H1 (cell line): ENCODE measurements at regions not wholly inside any gene's neighbourhood (a gene's known extent, or its start where the extent isn't known, plus 50 kb on each side); places are given as distances from the start of the nearest gene placed in this dataset.

Source experiments
- CTCF ChIA-PET: fragments of 300-600 bp; sonication (Branson Sonifier 250); formaldehyde crosslinking; loops from one replicate; lab custom pipeline; 2021; ENCODE audit not compliant: partially characterized antibody; lab: Charles Lee
- POLR2A ChIA-PET: fragments of 300-600 bp; sonication (Branson Sonifier 250); formaldehyde crosslinking; loops from one replicate; lab custom pipeline; 2021; ENCODE audit warnings: inconsistent platforms; ENCODE audit not compliant: partially characterized antibody; lab: Charles Lee
- DNase-seq, 2 experiments: peaks; one replicate each; pipeline versions ENCODE4 v3.0.0 to v3.0.0-alpha.2; 2010 to 2022; ENCODE audit warnings: low spot score in 2 of 2, low read depth in 1 of 2, mixed read lengths in 1 of 2
- FAIRE-seq: peaks from 2 replicates; lab custom pipeline; 2011; peaks lifted over from hg19 to GRCh38; lab: Jason Lieb, UNC
- H2AFZ ChIP-seq: 2 replicates; pipeline ENCODE4 v1.8.1; 2012; ENCODE audit warnings: low read length, inconsistent platforms
- H2AK5ac ChIP-seq: 2 replicates; pipeline ENCODE4 v1.6.1; 2013; ENCODE audit warnings: low read depth, low read length
- H2BK120ac ChIP-seq: replicated peaks from 2 replicates; pipeline ENCODE3; 2013; ENCODE audit warnings: low read depth, low read length, inconsistent platforms
- H2BK12ac ChIP-seq: 2 replicates; pipeline ENCODE4 v1.6.1; 2013; ENCODE audit warnings: low read depth, low read length
- H2BK15ac ChIP-seq: 2 replicates; pipeline ENCODE4 v1.6.1; 2013; ENCODE audit warnings: low read length
- H2BK20ac ChIP-seq: 2 replicates; pipeline ENCODE4 v1.6.1; 2013; ENCODE audit warnings: low read length
- H2BK5ac ChIP-seq: 2 replicates; pipeline ENCODE4 v1.6.1; 2013; ENCODE audit warnings: low read depth, low read length
- H3K14ac ChIP-seq: 2 replicates; pipeline ENCODE4 v1.6.1; 2013; ENCODE audit warnings: inconsistent platforms; ENCODE audit not compliant: insufficient read length
- H3K18ac ChIP-seq: 2 replicates; pipeline ENCODE4 v1.6.1; 2013; ENCODE audit warnings: low read length; ENCODE audit errors: extremely low read depth
- H3K23ac ChIP-seq: 2 replicates; pipeline ENCODE4 v1.6.1; 2013; ENCODE audit warnings: inconsistent platforms; ENCODE audit not compliant: insufficient read length
- H3K23me2 ChIP-seq: 2 replicates; pipeline ENCODE4 v1.6.1; 2013; ENCODE audit warnings: low read depth, low read length
- H3K27ac ChIP-seq: 2 replicates; pipeline ENCODE4 v1.6.1; 2011; ENCODE audit warnings: low read depth, low read length, inconsistent platforms
- H3K27me3 ChIP-seq, 4 experiments: replicated peaks in 1 of 4; 1 replicate in 1 of 4; 2 replicates in 3 of 4; pipeline versions ENCODE4 v1.6.1 to v1.8.1; 2011 to 2013; ENCODE audit warnings: low read length in 3 of 4, mild to moderate bottlenecking in 3 of 4, inconsistent platforms in 2 of 4, mixed read lengths in 2 of 4, moderate library complexity in 1 of 4; ENCODE audit not compliant: control insufficient read depth in 3 of 4, insufficient read depth in 3 of 4; ENCODE audit errors: extremely low read depth in 1 of 4
- H3K36me3 ChIP-seq, 4 experiments: 2 replicates each; pipeline versions ENCODE4 v1.6.1 to v1.8.1; 2011 to 2013; ENCODE audit warnings: mild to moderate bottlenecking in 4 of 4, low read length in 3 of 4, moderate library complexity in 2 of 4, control low read depth in 1 of 4, inconsistent platforms in 1 of 4; ENCODE audit not compliant: insufficient read depth in 4 of 4, control insufficient read depth in 2 of 4
- H3K4ac ChIP-seq: replicated peaks from 2 replicates; pipeline ENCODE3; 2013; ENCODE audit warnings: low read length, low read depth, mixed read lengths, inconsistent platforms; ENCODE audit not compliant: insufficient read length
- H3K4me1 ChIP-seq, 4 experiments: replicated peaks in 1 of 4; 1 replicate in 1 of 4; 2 replicates in 3 of 4; pipeline versions ENCODE4 v1.6.1 to v1.8.1; 2011 to 2013; ENCODE audit warnings: low read length in 3 of 4, inconsistent platforms in 2 of 4, mixed read lengths in 1 of 4; ENCODE audit not compliant: insufficient read depth in 4 of 4, control insufficient read depth in 3 of 4
- H3K4me2 ChIP-seq, 2 experiments: 2 replicates each; pipeline versions ENCODE4 v1.6.1 to v1.8.1; 2011 to 2013; ENCODE audit warnings: low read depth in 2 of 2, low read length in 2 of 2, control low read depth in 1 of 2, inconsistent platforms in 1 of 2, mild to moderate bottlenecking in 1 of 2; ENCODE audit not compliant: insufficient read depth in 1 of 2
- H3K4me3 ChIP-seq, 4 experiments: fragments of 200-600, 300-600 bp in 1 of 4; sonication (generic), shearing (Covaris generic), sonication (Bioruptor Twin) in 1 of 4; 2 replicates each; pipeline versions ENCODE4 v1.5.1 to v1.8.1; 2011 to 2016; ENCODE audit warnings: low read length in 4 of 4, low read depth in 3 of 4, control low read depth in 2 of 4, inconsistent platforms in 2 of 4, mild to moderate bottlenecking in 2 of 4, mixed read lengths in 1 of 4, moderate library complexity in 1 of 4; ENCODE audit not compliant: insufficient read depth in 2 of 4; ENCODE audit errors: extremely low read depth in 1 of 4
- H3K56ac ChIP-seq: replicated peaks from 2 replicates; pipeline ENCODE3; 2013; ENCODE audit warnings: low read depth, mild to moderate bottlenecking, mixed read lengths, low read length, inconsistent platforms; ENCODE audit not compliant: insufficient read length
- H3K79me1 ChIP-seq: 2 replicates; pipeline ENCODE4 v1.6.1; 2013; ENCODE audit warnings: low read depth, low read length, control low read depth
- H3K79me2 ChIP-seq, 2 experiments: 2 replicates each; pipeline versions ENCODE4 v1.6.1 to v1.8.1; 2012 to 2013; ENCODE audit warnings: low read length in 2 of 2, mild to moderate bottlenecking in 2 of 2, inconsistent platforms in 1 of 2; ENCODE audit not compliant: insufficient read depth in 2 of 2, control insufficient read depth in 1 of 2
- H3K9ac ChIP-seq, 4 experiments: replicated peaks in 1 of 4; 1 replicate in 1 of 4; 2 replicates in 3 of 4; pipeline versions ENCODE4 v1.6.1 to v1.8.1; 2011 to 2013; ENCODE audit warnings: low read depth in 3 of 4, low read length in 3 of 4, control low read depth in 2 of 4, mild to moderate bottlenecking in 2 of 4, moderate library complexity in 2 of 4, inconsistent platforms in 1 of 4; ENCODE audit errors: extremely low read depth in 1 of 4
- H3K9me3 ChIP-seq, 2 experiments: 2 replicates each; pipeline versions ENCODE4 v1.6.1 to v1.8.1; 2012 to 2013; ENCODE audit warnings: mild to moderate bottlenecking in 2 of 2, moderate library complexity in 2 of 2, control low read depth in 1 of 2, inconsistent platforms in 1 of 2, low read depth in 1 of 2, low read length in 1 of 2, mixed read lengths in 1 of 2; ENCODE audit not compliant: insufficient read depth in 2 of 2
- H4K20me1 ChIP-seq, 2 experiments: replicated peaks in 1 of 2; 2 replicates each; pipeline versions ENCODE3 to v1.8.1; 2011 to 2013; ENCODE audit warnings: inconsistent platforms in 2 of 2, low read length in 2 of 2, mild to moderate bottlenecking in 1 of 2; ENCODE audit not compliant: insufficient read depth in 2 of 2, control insufficient read depth in 1 of 2
- H4K5ac ChIP-seq: 2 replicates; pipeline ENCODE4 v1.6.1; 2013; ENCODE audit warnings: low read length, low read depth, mixed read lengths, inconsistent platforms; ENCODE audit not compliant: insufficient read length
- H4K8ac ChIP-seq: 2 replicates; pipeline ENCODE4 v1.8.0; 2013; ENCODE audit warnings: mild to moderate bottlenecking, moderate library complexity, low read length, inconsistent platforms; ENCODE audit not compliant: insufficient read depth; ENCODE audit errors: extremely low read depth
- H4K91ac ChIP-seq: replicated peaks from 2 replicates; pipeline ENCODE3; 2013; ENCODE audit warnings: low read length, mixed read lengths, inconsistent platforms; ENCODE audit not compliant: insufficient read length
- ATF2 ChIP-seq: IDR thresholded peaks from 2 replicates; pipeline ENCODE4 v1.6.1; 2012; ENCODE audit warnings: low read length, inconsistent platforms
- BACH1 ChIP-seq: IDR thresholded peaks from 2 replicates; pipeline ENCODE4 v1.6.1; 2012; ENCODE audit warnings: low read length, improper control_type of control experiment
- CBX5 ChIP-seq: fragments of 300-800, 300-1000 bp; sonication (generic); IDR thresholded peaks from 2 replicates; pipeline ENCODE4 v1.7.1; 2016; ENCODE audit warnings: antibody characterized with exemption, low read length, low read depth
- CBX8 ChIP-seq: fragments of 300-800, 300-1000 bp; sonication (generic); IDR thresholded peaks from 2 replicates; pipeline ENCODE4 v1.7.1; 2016; ENCODE audit warnings: low read depth, low read length, borderline replicate concordance
- CHD2 ChIP-seq: IDR thresholded peaks from 2 replicates; pipeline ENCODE4 v1.6.1; 2012; ENCODE audit warnings: low read length, improper control_type of control experiment
- CTBP2 ChIP-seq: IDR thresholded peaks from 2 replicates; pipeline ENCODE4 v1.7.0; 2011; ENCODE audit warnings: borderline replicate concordance, mild to moderate bottlenecking, moderate library complexity, mixed read lengths, low read length; ENCODE audit not compliant: insufficient read depth, insufficient read length
- KDM1A ChIP-seq: fragments of 200-600, 300-600 bp; sonication (generic); IDR thresholded peaks from 2 replicates; pipeline ENCODE4 v1.7.1; 2016; ENCODE audit warnings: mild to moderate bottlenecking, low read length, borderline replicate concordance
- MAX ChIP-seq: IDR thresholded peaks from 2 replicates; pipeline ENCODE4 v1.6.1; 2012; ENCODE audit warnings: inconsistent platforms
- NANOG ChIP-seq: IDR thresholded peaks from 2 replicates; pipeline ENCODE4 v1.6.1; 2011; ENCODE audit warnings: low read length, low read depth, mild to moderate bottlenecking, inconsistent platforms; ENCODE audit not compliant: insufficient read depth, poor library complexity, severe bottlenecking
- PHF8 ChIP-seq: fragments of 200-600 bp; sonication (generic); conservative IDR thresholded peaks from 2 replicates; pipeline ENCODE4 v1.7.1; 2012; ENCODE audit warnings: low read depth, mild to moderate bottlenecking, inconsistent platforms, low read length, moderate library complexity
- SIX5 ChIP-seq: IDR thresholded peaks from 2 replicates; pipeline ENCODE4 v1.6.1; 2011; ENCODE audit warnings: mild to moderate bottlenecking, low read depth, low read length
- SRF ChIP-seq: IDR thresholded peaks from 2 replicates; pipeline ENCODE4 v1.6.1; 2011; ENCODE audit warnings: mild to moderate bottlenecking, low read depth, low read length, moderate library complexity
- USF2 ChIP-seq: IDR thresholded peaks from 2 replicates; pipeline ENCODE4 v1.6.1; 2011; ENCODE audit warnings: low read length, improper control_type of control experiment

- H3K18ac ChIP-seq: no peak overlapping the region
- H3K9ac ChIP-seq: no peak overlapping the region
- H2AK5ac ChIP-seq: no peak overlapping the region
- DNase-seq (no peak), FAIRE-seq (no peak)
- H3K27me3 ChIP-seq: no peaks in the 10 kb centered on the region
- H2BK12ac ChIP-seq: no peak overlapping the region
- H4K20me1 ChIP-seq: no peaks in the 10 kb centered on the region
- H2BK15ac ChIP-seq: no peak overlapping the region
- no peak overlapping the region for H3K4me2 ChIP-seq
- H4K91ac ChIP-seq: no peak overlapping the region
- H3K23ac ChIP-seq: no peak overlapping the region
- H3K79me1 ChIP-seq: no peaks in the 10 kb centered on the region
- H2AFZ ChIP-seq: no peak overlapping the region
- no peak overlapping the region for H2BK5ac ChIP-seq
- H3K79me2 ChIP-seq: no peaks in the 10 kb centered on the region
- no peak overlapping the region for H3K4me3 ChIP-seq
- H3K36me3 ChIP-seq: no peaks in the 10 kb centered on the region
- no peak overlapping the region for H2BK120ac ChIP-seq
- H4K5ac ChIP-seq: no peak overlapping the region
- H3K4ac ChIP-seq: no peak overlapping the region
- no peak overlapping the region for H3K14ac ChIP-seq
- no peaks in the 10 kb centered on the region for H3K23me2 ChIP-seq
- POLR2A ChIA-PET: no interaction called here
- no peak overlapping the region for H3K27ac ChIP-seq
- no peak overlapping the region for H2BK20ac ChIP-seq
- H3K56ac ChIP-seq: no peak overlapping the region
- CTCF ChIA-PET: interaction anchor here (0.9 to 1.1 kb wide), 2 partner anchors 38 to 162 kb away, joined by 3 to 4 read pairs; no protein-coding TSS in a partner anchor
- no peaks in the 10 kb centered on the region for H3K9me3 ChIP-seq
- no peak overlapping the region for H4K8ac ChIP-seq
- peaks cover 0 to 2% (median 0%) of the 10 kb centered on the region in 4 experiments; a peak in 3 of 7 replicates for H3K4me1 ChIP-seq
- TF ChIP-seq CHD2: no peak
- no peak for TF ChIP-seq ATF2
- TF ChIP-seq USF2: no peak
- TF ChIP-seq MAX: no peak
- TF ChIP-seq CBX5: no peak
- TF ChIP-seq BACH1: no peak
- TF ChIP-seq NANOG: no peak
- TF ChIP-seq PHF8: no peak
- TF ChIP-seq KDM1A: no peak
- TF ChIP-seq CTBP2: no peak
- TF ChIP-seq CBX8: no peak
- TF ChIP-seq SRF: no peak
- TF ChIP-seq SIX5: no peak
Observed at GRCh38 chr6:51456282-51456681, 631.1 kb downstream of the PKHD1 start.
